GM10266 (cell line): ENCODE measurements at regions not wholly inside any gene's neighbourhood (a gene's known extent, or its start where the extent isn't known, plus 50 kb on each side); places are given as distances from the start of the nearest gene placed in this dataset.
"Not testable (repeated sequence)": the region's sequence is repeated elsewhere in the genome, so short reads cannot be mapped to it uniquely, and the experiment has no call there.

Source experiments
- DNase-seq: peaks from one replicate; pipeline ENCODE4 v3.0.0; 2012; ENCODE audit errors: extremely low spot score
- TF ChIP-seq, protein P1 (sequence below): IDR thresholded peaks from 2 replicates; pipeline ENCODE4 v1.5.1; 2012; ENCODE audit warnings: mild to moderate bottlenecking, low read depth; ENCODE audit not compliant: control insufficient read depth, insufficient read depth; ENCODE audit errors: missing control alignments

DNA sequence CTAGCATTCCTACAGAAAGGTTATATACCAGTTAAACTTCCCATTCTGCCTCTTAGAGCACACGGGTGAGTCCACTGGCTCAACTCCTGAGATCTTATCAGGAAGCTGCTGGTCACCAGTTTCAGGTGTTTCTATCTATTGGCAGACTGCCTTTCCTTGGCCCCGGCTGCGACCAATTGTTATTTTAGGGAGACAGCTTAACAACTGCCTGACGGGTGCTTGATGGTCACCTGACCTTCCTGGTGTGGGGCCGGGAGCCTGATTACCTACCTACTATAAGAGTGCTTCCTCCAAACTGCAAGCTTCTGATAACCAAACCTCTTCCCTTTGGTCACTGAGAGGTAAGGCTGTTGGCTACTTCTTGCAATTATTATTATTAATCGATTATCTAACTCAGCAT, 122.1 kb upstream of the XIRP2 start:
- DNase-seq, result no peak

DNA sequence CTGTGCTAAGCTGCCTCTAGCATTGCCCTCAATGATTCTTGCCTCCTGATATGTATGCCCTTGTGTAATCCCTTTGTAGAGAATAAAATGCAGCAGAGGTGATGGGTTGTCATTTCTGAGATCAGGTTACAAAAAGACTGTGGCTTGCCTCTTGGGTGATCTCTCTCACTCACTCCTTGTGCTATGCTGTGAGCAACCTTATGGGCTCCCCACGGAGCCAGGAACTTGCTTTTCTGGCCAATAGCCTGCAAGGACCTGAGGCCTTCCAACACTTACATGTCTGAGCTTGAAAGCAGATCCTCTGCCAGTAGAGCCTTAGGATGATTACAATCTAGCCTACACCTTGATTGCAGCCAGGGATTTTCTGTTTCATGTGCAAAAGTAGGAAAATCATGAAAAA, 123.1 kb upstream of the XIRP2 start:
- DNase-seq, result no peak
- TF ChIP-seq, protein P1, sequence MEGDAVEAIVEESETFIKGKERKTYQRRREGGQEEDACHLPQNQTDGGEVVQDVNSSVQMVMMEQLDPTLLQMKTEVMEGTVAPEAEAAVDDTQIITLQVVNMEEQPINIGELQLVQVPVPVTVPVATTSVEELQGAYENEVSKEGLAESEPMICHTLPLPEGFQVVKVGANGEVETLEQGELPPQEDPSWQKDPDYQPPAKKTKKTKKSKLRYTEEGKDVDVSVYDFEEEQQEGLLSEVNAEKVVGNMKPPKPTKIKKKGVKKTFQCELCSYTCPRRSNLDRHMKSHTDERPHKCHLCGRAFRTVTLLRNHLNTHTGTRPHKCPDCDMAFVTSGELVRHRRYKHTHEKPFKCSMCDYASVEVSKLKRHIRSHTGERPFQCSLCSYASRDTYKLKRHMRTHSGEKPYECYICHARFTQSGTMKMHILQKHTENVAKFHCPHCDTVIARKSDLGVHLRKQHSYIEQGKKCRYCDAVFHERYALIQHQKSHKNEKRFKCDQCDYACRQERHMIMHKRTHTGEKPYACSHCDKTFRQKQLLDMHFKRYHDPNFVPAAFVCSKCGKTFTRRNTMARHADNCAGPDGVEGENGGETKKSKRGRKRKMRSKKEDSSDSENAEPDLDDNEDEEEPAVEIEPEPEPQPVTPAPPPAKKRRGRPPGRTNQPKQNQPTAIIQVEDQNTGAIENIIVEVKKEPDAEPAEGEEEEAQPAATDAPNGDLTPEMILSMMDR, result no peak

More for the DNA sequence above, 122.1 kb upstream of the XIRP2 start:
- TF ChIP-seq, protein P1, result no peak

DNA sequence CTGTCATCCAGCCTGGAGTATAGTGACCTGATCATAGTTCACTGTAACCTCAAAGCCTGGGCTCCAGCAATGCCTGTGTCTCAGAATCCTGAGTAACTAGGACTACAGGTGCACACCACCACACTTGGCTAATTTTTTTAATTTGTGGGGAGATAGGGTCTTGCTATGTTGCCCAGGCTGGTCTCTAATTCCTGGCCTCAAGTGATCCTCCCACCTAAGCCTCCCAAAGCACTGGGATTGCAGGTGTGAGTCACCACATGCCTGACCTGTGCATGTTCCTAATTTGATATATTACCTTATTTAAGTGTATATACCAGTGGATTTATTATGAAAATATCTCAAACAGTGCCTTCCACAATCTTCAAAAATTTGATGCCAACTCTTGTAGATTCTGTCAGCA, 123.6 kb upstream of the XIRP2 start:
- TF ChIP-seq, protein P1, result no peak

DNA sequence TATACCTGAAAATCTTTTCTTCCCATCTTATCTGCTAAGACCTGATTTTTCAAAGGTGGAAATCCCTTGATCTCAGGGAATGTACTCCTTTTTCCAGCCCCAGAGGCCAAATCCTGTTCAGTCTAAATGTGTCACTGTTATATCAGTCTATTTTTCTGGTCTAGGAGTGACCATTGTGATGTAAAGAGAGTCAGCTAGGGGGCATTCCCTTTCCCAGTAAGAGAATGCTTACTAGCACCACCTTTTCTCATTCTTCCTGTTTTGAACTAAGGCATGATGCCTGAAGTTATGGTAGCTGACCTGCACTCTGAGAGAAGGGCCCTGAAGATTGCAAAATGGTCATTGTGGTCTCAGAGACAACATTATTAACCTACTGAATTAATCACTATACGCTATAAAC, 124.1 kb upstream of the XIRP2 start:
- TF ChIP-seq, protein P1, result no peak
- no peak for DNase-seq

More for the DNA sequence above, 123.6 kb upstream of the XIRP2 start:
- DNase-seq, result no peak

DNA sequence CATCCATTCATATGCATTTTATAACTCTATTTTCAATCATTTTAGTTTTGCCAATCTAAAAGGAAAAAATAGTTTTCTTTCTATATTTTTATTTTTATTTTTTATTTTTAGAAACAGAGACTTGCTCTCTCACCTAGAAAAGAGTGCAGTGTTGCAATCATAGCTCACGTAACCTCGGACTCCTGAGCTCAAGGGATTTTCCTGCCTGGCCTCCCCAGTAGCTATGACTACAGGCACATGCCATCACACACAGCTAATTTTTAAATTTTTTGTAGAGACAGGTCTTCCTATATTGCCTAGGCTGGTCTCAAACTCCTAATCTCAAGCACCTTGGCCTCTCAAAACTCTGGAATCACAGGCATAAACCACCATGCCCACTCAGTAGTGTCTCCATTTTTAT, 125.5 kb upstream of the XIRP2 start:
- TF ChIP-seq, protein P1, result no peak
- DNase-seq, result no peak

DNA sequence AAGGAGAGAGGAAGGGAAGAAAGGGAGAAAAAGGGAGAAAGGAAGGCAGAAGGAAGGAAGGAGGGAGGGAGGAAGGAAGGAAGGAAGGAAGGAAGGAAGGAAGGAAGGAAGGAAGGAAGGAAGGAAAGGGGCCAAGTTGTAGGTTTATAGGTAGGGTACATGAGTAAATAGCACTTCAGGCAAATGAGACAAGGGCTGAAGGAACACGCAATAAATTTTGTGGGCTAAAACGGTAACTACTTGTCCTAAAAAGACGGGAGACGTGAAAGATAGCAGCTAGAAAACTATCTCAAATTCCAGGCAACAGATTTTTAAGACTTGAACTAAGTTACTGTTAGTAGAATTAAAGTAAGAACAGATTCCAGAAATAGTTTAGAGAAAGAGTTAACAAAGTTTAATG, 129.3 kb upstream of the XIRP2 start:
- TF ChIP-seq, protein P1, result no peak
- DNase-seq, result no peak

DNA sequence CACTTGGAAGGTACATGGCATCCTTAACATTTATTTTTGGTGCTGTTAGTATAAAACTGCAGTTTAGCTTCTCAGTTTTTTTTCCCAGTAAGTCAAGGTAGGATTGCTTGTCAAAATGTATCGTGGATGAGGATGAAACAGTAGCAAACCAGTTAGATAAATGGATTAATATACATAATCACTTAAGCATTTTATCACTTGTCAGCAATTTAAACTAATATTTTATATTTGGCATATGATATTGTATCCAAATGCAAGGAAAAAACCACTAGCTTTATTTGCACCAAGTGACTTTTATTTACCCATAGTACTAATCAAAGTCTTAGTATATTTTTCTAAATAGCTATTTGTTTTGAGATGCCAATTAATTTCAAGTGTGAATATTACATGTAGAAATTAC, 137.7 kb upstream of the XIRP2 start:
- TF ChIP-seq, protein P1, result no peak
- DNase-seq, result no peak

DNA sequence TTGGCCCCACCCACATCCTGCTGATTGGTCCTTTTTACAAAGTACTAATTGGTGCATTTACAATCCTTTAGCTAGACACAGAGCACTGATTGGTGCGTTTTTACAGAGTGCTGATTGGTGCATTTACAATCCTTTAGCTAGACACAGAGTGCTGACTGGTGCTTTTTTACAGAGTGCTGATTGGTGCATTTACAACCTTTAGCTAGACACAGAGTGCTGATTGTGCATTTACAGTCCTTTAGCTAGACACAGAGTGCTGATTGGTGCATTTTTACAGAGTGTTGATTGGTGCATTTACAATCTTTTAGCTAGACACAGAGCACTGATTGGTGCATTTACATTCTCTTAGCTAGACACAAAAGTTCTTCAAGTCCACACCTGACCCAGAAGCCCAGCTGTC, 144.2 kb upstream of the XIRP2 start:
- DNase-seq, result not testable (repeated sequence)

DNA sequence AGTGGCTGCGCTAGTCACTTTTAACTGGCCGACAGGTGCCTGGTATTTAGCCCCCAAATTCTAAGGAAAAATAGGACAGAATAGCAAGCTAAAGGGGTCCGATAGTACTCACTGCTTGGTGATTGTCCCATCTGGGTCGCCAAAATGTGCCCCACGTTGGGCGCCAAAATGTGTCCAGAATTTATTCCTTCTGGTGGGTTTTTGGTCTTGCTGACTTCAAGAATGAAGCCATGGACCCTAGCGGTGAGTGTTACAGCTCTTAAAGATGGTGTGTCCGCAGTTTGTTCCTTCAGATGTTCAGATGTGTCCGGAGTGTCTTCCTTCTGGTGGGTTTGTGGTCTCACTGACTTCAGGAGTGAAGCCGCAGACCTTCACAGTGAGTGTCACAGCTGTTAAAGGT, 144.8 kb upstream of the XIRP2 start:
- DNase-seq, result not testable (repeated sequence)
